Muscle layer of duodenum (tissue), 2 donors: ENCODE measurements at regions not wholly inside any gene's neighbourhood (a gene's known extent, or its start where the extent isn't known, plus 50 kb on each side); places are given as distances from the start of the nearest gene placed in this dataset.
"Not testable (repeated sequence)": the region's sequence is repeated elsewhere in the genome, so short reads cannot be mapped to it uniquely, and the experiment has no call there.

Experiments
- H3K27ac ChIP-seq: one replicate; pipeline ENCODE4 v1.7.0; 2013; ENCODE audit warnings: mild to moderate bottlenecking, low read length
- H3K27me3 ChIP-seq: one replicate; pipeline ENCODE4 v1.7.0; 2013; ENCODE audit warnings: low read depth, mild to moderate bottlenecking, control low read depth, low read length
- H3K36me3 ChIP-seq, 2 donors: one replicate each; pipeline ENCODE4 v1.7.0; 2013; ENCODE audit warnings: low read length in 2 of 2, control low read depth in 1 of 2, mild to moderate bottlenecking in 1 of 2; ENCODE audit not compliant: insufficient read depth in 2 of 2, control insufficient read depth in 1 of 2
- H3K4me1 ChIP-seq, 2 donors: one replicate each; pipeline ENCODE4 v1.7.0; 2013; ENCODE audit warnings: low read length in 2 of 2, mild to moderate bottlenecking in 2 of 2, control low read depth in 1 of 2, moderate library complexity in 1 of 2; ENCODE audit not compliant: insufficient read depth in 2 of 2, control insufficient read depth in 1 of 2
- H3K4me3 ChIP-seq, 2 donors: one replicate each; pipeline ENCODE4 v1.7.0; 2013; ENCODE audit warnings: low read length in 2 of 2, low read depth in 1 of 2, mild to moderate bottlenecking in 1 of 2
- H3K9me3 ChIP-seq, 2 donors: one replicate each; pipeline ENCODE4 v1.7.0; 2013; ENCODE audit warnings: low read length in 2 of 2, control low read depth in 1 of 2, mild to moderate bottlenecking in 1 of 2; ENCODE audit not compliant: control insufficient read depth in 1 of 2
- donor health status: healthy.

DNA sequence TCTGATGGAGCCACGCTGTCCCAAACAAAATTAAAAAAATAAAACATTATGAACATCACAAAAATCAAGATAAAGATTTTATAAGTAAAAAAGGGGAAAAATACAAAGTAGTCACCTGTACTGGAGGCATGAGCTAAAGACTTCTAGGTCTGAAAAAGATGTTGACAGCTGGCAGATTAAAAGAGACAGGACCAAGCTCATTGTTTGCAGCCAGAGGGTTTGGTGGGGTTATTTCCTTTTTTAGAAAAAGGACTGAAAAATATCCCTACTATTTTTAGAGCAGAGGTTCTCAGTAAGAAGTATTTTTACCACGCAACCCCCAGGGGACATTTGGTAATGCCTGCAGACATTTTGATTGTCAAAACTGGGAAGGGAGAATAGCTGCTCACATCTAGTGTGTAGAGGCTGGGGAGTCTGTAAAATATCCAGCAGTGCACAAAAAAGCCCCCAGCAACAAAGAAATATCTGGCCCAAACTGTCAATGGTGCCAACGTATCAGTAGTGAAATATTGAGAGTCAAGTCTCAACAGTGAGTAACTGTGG, 353.4 kb downstream of the TLE1 start:
- Histone ChIP-seq H3K27me3 (no peaks in the 10 kb centered on the region), H3K36me3 (no peaks in the 10 kb centered on the region), H3K27ac (no peak overlapping the region), H3K4me3 (no peak overlapping the region), H3K9me3 (peaks cover 3 to 8% of the 10 kb centered on the region in 2 donors), H3K4me1 (no peaks in the 10 kb centered on the region)

DNA sequence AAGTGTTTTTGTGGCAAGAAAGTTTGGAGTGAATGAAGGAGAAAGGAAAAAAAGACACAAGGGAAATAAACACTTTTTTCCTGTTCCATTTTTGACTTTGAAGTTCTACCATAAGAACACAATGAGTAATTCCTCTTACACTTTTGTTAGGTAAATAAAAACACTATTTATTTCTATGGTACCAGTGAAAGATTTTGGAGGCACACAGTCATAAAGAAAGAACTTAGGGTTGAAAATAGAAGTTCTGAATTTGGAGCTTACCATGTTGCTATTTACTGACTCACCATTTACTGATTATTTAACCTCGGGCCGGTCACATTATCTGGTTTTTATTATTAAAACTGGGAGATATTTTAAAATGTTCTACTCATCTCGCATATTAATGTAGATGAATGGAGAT, 367.8 kb downstream of the TLE1 start:
- Histone ChIP-seq H3K27ac (no peak overlapping the region), H3K4me3 (no peak overlapping the region), H3K27me3 (no peaks in the 10 kb centered on the region), H3K9me3 (peaks cover 0 to 12% of the 10 kb centered on the region in 2 donors), H3K36me3 (no peaks in the 10 kb centered on the region), H3K4me1 (no peaks in the 10 kb centered on the region)

DNA sequence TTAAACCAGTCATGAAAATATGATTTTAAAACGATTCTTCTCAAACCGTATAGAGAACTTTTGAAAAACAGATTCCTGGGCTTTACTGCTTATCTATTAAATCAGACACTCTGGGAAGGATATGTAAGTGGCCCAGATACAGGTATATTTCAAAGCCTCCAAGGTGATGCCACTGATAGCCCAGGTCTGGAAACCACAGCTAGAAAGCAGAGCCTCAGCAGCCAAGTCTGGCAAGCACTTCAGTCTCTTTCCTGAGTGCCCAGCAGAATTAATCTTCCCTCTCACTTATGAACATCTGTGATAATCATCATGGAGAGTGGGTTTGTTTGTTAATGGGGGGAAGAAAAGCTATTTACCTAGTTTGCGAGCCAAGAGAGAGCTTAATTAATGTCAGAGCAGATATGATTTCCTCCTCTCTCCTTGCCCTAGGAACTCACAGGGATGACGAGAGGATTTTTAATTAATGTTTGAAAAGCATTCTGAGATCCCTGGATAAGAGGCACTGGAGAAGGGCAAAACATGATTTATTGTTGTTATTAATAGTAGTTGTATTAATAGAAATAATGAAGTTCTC, 368.4 kb downstream of the TLE1 start:
- Histone ChIP-seq H3K4me3 (no peak overlapping the region), H3K36me3 (no peaks in the 10 kb centered on the region), H3K9me3 (peaks cover 0 to 8% of the 10 kb centered on the region in 2 donors), H3K27me3 (no peaks in the 10 kb centered on the region), H3K27ac (no peak overlapping the region), H3K4me1 (no peaks in the 10 kb centered on the region)

DNA sequence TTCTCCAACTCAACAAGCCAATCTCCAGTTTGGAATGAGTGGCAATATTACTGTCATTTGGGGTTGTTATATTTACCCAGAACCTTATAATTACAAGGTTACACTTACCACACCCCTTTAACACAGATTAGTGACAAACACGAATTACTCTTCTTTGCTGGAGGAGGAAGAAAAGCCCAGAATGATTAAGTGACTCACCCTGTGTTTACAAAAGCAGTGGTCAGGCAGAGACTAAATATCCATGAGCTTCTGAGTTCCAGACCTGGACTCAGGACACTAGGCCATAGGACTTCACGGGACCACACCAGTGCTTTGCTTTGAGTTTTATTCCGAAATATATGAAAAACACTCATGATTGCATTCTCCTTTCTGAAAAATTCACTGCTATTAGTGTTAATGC, 370.8 kb downstream of the TLE1 start:
- no peaks in the 10 kb centered on the region for H3K9me3 ChIP-seq
- H3K27me3 ChIP-seq = no peaks in the 10 kb centered on the region
- no peaks in the 10 kb centered on the region for H3K4me1 ChIP-seq
- no peak overlapping the region for H3K27ac ChIP-seq
- no peaks in the 10 kb centered on the region for H3K36me3 ChIP-seq
- no peak overlapping the region for H3K4me3 ChIP-seq

DNA sequence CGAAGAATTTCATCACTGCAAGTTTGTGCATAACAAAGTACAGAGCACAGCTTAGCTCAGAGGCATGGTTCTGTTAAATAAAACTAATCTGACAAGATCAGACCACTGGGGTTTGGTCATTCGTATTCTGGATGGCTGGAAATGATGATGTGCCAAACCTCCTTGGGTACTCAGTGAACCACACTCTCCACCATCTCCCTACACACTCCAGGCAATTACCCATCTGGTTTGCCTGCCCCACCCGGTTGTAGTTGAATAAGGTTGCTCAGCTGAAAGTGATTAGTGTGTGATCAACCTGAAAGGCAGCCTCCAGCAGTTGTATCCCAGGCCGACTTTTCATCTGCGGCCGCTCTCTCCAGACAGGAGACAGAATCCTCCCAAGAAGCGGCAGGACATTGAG, 371.4 kb downstream of the TLE1 start:
- Histone ChIP-seq H3K4me1 (no peaks in the 10 kb centered on the region), H3K27me3 (no peaks in the 10 kb centered on the region), H3K36me3 (no peaks in the 10 kb centered on the region), H3K4me3 (no peak overlapping the region), H3K27ac (no peak overlapping the region), H3K9me3 (no peaks in the 10 kb centered on the region)

DNA sequence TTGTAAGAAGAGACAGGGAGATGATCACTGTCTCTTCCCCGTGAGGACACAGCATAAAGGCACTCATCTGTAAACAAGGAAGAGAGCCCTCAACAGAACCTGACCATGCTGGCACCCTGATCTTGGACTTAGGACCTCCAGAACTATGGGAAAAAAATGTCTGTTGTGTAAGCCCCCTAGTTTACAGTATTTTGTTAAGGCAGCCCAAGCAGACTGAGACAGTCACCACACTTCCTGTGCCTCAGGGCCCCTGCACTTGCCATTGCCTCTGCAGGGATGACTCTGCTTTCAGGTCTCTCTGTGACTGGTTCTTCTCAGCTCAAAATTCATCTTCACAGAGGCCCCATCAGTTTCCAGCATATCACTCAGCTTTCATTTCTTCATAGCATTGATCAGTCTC, 372.1 kb downstream of the TLE1 start:
- Histone ChIP-seq H3K4me3 (no peak overlapping the region), H3K9me3 (no peaks in the 10 kb centered on the region), H3K36me3 (no peaks in the 10 kb centered on the region), H3K27me3 (no peaks in the 10 kb centered on the region), H3K27ac (no peak overlapping the region), H3K4me1 (no peaks in the 10 kb centered on the region)

DNA sequence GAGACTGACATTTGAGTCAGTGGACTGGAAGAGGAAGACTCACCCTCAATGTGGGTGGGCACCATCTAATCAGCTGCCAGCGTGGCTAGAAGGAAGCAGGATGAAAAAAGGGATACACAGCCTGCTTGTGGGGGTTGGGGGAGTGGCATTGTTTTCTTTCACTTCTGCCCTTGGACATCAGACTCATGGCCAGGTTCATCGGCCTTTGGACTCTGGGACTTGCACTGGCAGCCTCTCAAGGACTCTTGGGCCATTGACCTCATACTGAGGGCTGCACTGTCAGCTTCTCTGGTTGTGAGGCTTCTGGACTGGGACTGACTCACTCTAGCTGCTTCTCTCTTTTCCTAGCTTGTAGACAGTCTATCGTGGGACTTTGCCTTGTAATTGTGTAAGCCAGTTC, 374.9 kb downstream of the TLE1 start:
- no peak overlapping the region for H3K27ac ChIP-seq
- H3K4me3 ChIP-seq = no peak overlapping the region
- no peaks in the 10 kb centered on the region for H3K9me3 ChIP-seq
- no peaks in the 10 kb centered on the region for H3K4me1 ChIP-seq
- H3K27me3 ChIP-seq = no peaks in the 10 kb centered on the region
- no peaks in the 10 kb centered on the region for H3K36me3 ChIP-seq

DNA sequence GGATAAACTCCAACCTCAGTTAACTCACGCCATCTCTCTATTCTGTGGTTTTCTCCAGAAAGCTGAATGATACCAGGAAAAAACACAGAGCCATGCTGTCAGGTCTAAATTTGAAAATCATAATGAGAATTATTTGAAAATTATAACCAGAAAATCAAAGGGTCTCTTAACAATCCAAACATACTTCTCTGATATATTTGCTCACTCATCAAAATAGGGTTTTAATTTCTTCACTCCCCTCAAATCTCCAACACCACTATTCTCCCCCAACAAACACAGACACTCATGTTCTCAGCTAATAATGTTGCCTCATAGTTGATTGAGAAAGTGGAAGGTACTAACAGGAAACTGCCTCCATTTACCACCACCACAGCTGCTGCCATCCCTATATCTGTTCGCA, 375.5 kb downstream of the TLE1 start:
- Histone ChIP-seq H3K27ac (no peak overlapping the region), H3K27me3 (no peaks in the 10 kb centered on the region), H3K36me3 (no peaks in the 10 kb centered on the region), H3K4me1 (no peaks in the 10 kb centered on the region), H3K4me3 (no peak overlapping the region), H3K9me3 (no peaks in the 10 kb centered on the region)

DNA sequence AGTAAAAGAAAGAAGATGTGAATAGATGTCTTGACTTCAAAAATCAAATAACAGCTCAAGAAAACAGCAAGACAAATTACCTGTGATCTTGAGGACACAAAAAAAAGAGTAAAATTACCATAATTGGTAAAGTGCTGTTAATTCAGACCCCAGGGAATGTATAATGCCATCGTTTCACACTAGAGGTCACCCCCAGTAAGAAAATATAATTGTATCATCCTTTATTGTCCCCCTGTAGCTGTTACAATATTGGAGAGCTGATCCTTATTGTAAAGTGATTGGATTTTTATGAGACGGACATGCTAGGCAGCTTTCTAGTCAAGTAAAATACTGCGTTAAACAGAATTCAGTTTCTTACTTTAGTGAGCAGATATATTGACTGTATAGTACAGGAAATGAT, 377.0 kb downstream of the TLE1 start:
- Histone ChIP-seq H3K4me1 (no peaks in the 10 kb centered on the region), H3K4me3 (no peak overlapping the region), H3K36me3 (no peaks in the 10 kb centered on the region), H3K9me3 (peaks cover 0 to 5% of the 10 kb centered on the region in 2 donors), H3K27ac (no peak overlapping the region), H3K27me3 (no peaks in the 10 kb centered on the region)

DNA sequence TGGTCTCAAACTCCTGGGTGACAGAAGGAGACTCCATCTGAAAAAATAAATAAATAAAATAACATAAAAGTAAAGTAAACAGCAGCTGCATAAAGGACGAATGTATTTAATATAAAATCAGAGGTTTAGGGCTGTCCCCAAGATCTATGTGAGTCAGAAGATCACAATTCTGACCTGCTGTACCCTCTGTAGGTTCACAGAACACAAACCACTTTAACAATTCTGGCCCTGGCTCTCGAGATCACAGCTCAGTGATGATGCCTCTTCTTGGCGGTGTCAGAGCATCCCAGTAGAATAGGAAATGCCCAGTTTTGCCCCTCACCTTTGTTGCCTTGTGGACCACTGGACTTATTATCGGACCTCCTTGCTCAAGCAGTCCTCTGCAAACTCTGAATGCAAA, 380.9 kb downstream of the TLE1 start:
- H3K27ac ChIP-seq = no peak overlapping the region
- no peaks in the 10 kb centered on the region for H3K4me1 ChIP-seq
- H3K27me3 ChIP-seq = no peaks in the 10 kb centered on the region
- H3K36me3 ChIP-seq = no peaks in the 10 kb centered on the region
- peaks cover 0 to 5% of the 10 kb centered on the region in 2 donors for H3K9me3 ChIP-seq
- H3K4me3 ChIP-seq = no peak overlapping the region

DNA sequence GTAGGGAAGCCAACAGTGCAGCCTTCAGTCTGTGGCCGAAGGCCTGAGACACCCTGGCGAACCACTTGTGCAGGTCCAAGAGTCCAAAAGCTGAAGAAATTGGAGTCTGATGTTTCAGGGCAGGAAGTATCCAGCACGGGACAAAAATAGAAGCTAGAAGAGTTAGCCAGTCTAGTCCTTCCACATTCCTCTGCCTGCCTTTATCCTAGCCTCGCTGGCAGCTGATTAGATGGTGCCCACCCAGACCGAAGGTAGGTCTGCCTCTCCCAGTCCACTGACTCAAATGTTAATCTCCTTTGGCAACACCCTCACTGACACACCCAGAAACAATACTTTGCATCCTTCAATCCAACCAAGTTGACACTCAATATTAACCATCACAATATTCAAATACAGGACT, 381.6 kb downstream of the TLE1 start:
- not testable (repeated sequence) for H3K27me3 ChIP-seq, H3K9me3 ChIP-seq, H3K4me3 ChIP-seq, H3K27ac ChIP-seq, H3K4me1 ChIP-seq, H3K36me3 ChIP-seq

DNA sequence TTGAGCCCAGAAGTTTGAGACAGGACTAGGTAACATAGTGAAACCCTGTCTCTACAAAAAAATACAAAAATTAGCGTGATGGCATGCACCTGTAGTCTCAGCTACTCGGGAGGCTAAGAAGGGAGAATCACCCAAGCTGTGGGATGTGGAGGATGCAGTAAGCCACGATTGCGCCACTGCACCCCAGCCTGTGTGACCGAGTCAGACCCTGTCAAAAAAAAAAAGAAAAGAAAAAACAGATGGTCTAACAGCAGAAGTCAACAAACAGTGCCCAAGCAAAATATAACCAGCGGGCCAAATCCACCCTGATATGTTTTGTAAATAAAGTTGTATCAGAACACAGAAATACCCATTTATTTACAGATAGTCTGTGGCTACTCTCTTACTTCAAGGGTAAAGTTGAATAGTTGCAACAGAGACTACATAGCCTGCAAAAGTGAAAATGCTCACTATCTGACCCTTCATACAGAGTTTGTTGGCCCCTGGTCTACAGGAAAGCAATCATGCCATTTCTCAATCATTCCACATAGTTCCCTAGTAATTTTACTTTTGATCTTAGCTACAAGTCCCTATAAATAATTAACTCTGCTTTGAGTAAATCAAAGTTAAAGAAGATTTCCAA, 383.7 kb downstream of the TLE1 start:
- no peak overlapping the region for H3K27ac ChIP-seq
- H3K9me3 ChIP-seq = peaks cover 0 to 10% of the 10 kb centered on the region in 2 donors
- H3K4me3 ChIP-seq = no peak overlapping the region
- no peaks in the 10 kb centered on the region for H3K27me3 ChIP-seq
- H3K36me3 ChIP-seq = no peaks in the 10 kb centered on the region
- H3K4me1 ChIP-seq = no peaks in the 10 kb centered on the region
